K562 (cell line): ENCODE measurements at regions not wholly inside any gene's neighbourhood (a gene's known extent, or its start where the extent isn't known, plus 50 kb on each side); places are given as distances from the start of the nearest gene placed in this dataset.
A peak's percentile ranks its signal among the peaks of the same experiment; 100 is the strongest.

Experiments
- CREB1 ChIP-seq, 2 experiments: sonication (generic) in 1 of 2; formaldehyde crosslinking in 1 of 2; IDR thresholded peaks; 2 replicates each; pipeline versions ENCODE4 v1.6.1 to v1.8.0; 2012 to 2022; ENCODE audit warnings: inconsistent platforms in 1 of 2, mild to moderate bottlenecking in 1 of 2, missing genetic modification reagents in 1 of 2, moderate library complexity in 1 of 2
- IRF9 ChIP-seq: fragments of 450-650 bp; IDR thresholded peaks from 2 replicates; pipeline ENCODE4 v1.6.1; 2016; ENCODE audit warnings: missing biosample characterization, missing genetic modification characterization
- KAT2B ChIP-seq: IDR thresholded peaks from one replicate; pipeline ENCODE4 v1.6.1; 2012; ENCODE audit warnings: low read depth, mild to moderate bottlenecking, control low read depth, inconsistent platforms, low read length, moderate library complexity
- KDM4B ChIP-seq, 2 experiments: fragments of 450-650 bp in 1 of 2; sonication (generic) in 1 of 2; IDR thresholded peaks; 2 replicates each; pipeline ENCODE4 v1.6.1; 2016 to 2017; ENCODE audit warnings: borderline replicate concordance in 2 of 2, antibody characterized with exemption in 1 of 2, low read depth in 1 of 2, mild to moderate bottlenecking in 1 of 2
- MEIS2 ChIP-seq: fragments of 450-650 bp; IDR thresholded peaks from 2 replicates; pipeline ENCODE4 v1.6.1; 2014; ENCODE audit warnings: mild to moderate bottlenecking; ENCODE audit not compliant: partially characterized antibody
- NKRF ChIP-seq: fragments of 450-650 bp; IDR thresholded peaks from 2 replicates; pipeline ENCODE4 v1.6.1; 2016; ENCODE audit warnings: borderline replicate concordance
- RAD21 ChIP-seq, 2 experiments: fragments of 250-450 bp in 1 of 2; fragments of 450-650 bp in 1 of 2; sonication (Bioruptor Pico) in 1 of 2; formaldehyde crosslinking in 1 of 2; IDR thresholded peaks in 1 of 2; conservative IDR thresholded peaks in 1 of 2; 2 replicates each; pipeline versions ENCODE4 v1.4.0 to v1.8.0; 2020 to 2022; ENCODE audit warnings: mild to moderate bottlenecking in 2 of 2, moderate library complexity in 1 of 2
- SETDB1 ChIP-seq: IDR thresholded peaks from one replicate; pipeline ENCODE4 v1.6.1; 2012; ENCODE audit warnings: low read length, control low read depth, inconsistent platforms
- SIRT6 ChIP-seq: IDR thresholded peaks from one replicate; pipeline ENCODE4 v1.6.1; 2012; ENCODE audit warnings: low read depth, mild to moderate bottlenecking, control low read depth, inconsistent platforms, low read length, moderate library complexity
- STAG1 ChIP-seq: sonication (generic); formaldehyde crosslinking; IDR thresholded peaks from 2 replicates; pipeline ENCODE4 v1.5.0; 2020; ENCODE audit warnings: missing genetic modification reagents, borderline replicate concordance
- ZBTB5 ChIP-seq: fragments of 450-650 bp; IDR thresholded peaks from 2 replicates; pipeline ENCODE4 v1.6.1; 2017; ENCODE audit warnings: antibody characterized with exemption
- ZFP1 ChIP-seq: fragments of 450-650 bp; formaldehyde crosslinking; IDR thresholded peaks from 2 replicates; pipeline ENCODE4 v1.4.0; 2020; ENCODE audit warnings: mild to moderate bottlenecking, mixed read lengths
- ZFP30 ChIP-seq: fragments of 250-450 bp; sonication (Bioruptor Pico); IDR thresholded peaks from 2 replicates; pipeline ENCODE4 v1.8.0; 2022; ENCODE audit warnings: moderate library complexity, mild to moderate bottlenecking, inconsistent platforms, borderline replicate concordance
- ZNF212 ChIP-seq: fragments of 450-650 bp; formaldehyde crosslinking; IDR thresholded peaks from 2 replicates; pipeline ENCODE4 v1.4.0; 2020; ENCODE audit warnings: mild to moderate bottlenecking
- ZNF584 ChIP-seq: fragments of 200-800 bp; sonication (Bioruptor generic); IDR thresholded peaks from 2 replicates; pipeline ENCODE4 v1.6.1; 2016; ENCODE audit warnings: low read depth, mild to moderate bottlenecking, missing genetic modification characterization, missing compliant biosample characterization
- TF ChIP-seq, protein P1 (sequence below): fragments of 250-450 bp; sonication (Bioruptor Pico); IDR thresholded peaks from 2 replicates; pipeline ENCODE4 v1.6.1; 2021; ENCODE audit warnings: mild to moderate bottlenecking
- TF ChIP-seq, protein P2 (sequence below): sonication (generic); formaldehyde crosslinking; IDR thresholded peaks from 2 replicates; pipeline ENCODE4 v1.8.0; 2022; ENCODE audit warnings: mild to moderate bottlenecking, missing genetic modification reagents

- TF ChIP-seq ZBTB5 (peak; percentile 60; the same call in 1 of the 2 replicates), STAG1 (no peak), ZNF584 (CRISPR knock-in tag) (peak; percentile 75; the same call in 1 of the 2 replicates), ZFP30 (no peak), ZNF212 (CRISPR knock-in tag) (no peak), SETDB1 (no peak), ZFP1 (CRISPR knock-in tag) (no peak), SIRT6 (no peak), IRF9 (tag) (no peak), KDM4B (IDR thresholded peaks at IDR 0.05; ENCODE audit: borderline replicate concordance in 2 of 2, low read depth in 1 of 2) (no peak), KAT2B (no peak), CREB1 (IDR thresholded peaks at IDR 0.05) (peak; percentile 52), CREB1 (CRISPR knock-in tag; IDR thresholded peaks at IDR 0.05) (no peak; the same call in 1 of the 2 replicates), RAD21 (CRISPR knock-in tag; conservative IDR thresholded peaks at IDR 0.05 in 1 of 2, IDR thresholded peaks at IDR 0.05 in 1 of 2) (0 out of 4 replicates have a peak, but pooled peaks have one; percentile 8 to 17), MEIS2 (peak; percentile 55), NKRF (no peak; the same call in 1 of the 2 replicates)
- TF ChIP-seq, protein P1, sequence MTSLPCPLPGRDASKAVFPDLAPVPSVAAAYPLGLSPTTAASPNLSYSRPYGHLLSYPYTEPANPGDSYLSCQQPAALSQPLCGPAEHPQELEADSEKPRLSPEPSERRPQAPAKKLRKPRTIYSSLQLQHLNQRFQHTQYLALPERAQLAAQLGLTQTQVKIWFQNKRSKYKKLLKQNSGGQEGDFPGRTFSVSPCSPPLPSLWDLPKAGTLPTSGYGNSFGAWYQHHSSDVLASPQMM (CRISPR knock-in tag): no peak
- TF ChIP-seq, protein P2, sequence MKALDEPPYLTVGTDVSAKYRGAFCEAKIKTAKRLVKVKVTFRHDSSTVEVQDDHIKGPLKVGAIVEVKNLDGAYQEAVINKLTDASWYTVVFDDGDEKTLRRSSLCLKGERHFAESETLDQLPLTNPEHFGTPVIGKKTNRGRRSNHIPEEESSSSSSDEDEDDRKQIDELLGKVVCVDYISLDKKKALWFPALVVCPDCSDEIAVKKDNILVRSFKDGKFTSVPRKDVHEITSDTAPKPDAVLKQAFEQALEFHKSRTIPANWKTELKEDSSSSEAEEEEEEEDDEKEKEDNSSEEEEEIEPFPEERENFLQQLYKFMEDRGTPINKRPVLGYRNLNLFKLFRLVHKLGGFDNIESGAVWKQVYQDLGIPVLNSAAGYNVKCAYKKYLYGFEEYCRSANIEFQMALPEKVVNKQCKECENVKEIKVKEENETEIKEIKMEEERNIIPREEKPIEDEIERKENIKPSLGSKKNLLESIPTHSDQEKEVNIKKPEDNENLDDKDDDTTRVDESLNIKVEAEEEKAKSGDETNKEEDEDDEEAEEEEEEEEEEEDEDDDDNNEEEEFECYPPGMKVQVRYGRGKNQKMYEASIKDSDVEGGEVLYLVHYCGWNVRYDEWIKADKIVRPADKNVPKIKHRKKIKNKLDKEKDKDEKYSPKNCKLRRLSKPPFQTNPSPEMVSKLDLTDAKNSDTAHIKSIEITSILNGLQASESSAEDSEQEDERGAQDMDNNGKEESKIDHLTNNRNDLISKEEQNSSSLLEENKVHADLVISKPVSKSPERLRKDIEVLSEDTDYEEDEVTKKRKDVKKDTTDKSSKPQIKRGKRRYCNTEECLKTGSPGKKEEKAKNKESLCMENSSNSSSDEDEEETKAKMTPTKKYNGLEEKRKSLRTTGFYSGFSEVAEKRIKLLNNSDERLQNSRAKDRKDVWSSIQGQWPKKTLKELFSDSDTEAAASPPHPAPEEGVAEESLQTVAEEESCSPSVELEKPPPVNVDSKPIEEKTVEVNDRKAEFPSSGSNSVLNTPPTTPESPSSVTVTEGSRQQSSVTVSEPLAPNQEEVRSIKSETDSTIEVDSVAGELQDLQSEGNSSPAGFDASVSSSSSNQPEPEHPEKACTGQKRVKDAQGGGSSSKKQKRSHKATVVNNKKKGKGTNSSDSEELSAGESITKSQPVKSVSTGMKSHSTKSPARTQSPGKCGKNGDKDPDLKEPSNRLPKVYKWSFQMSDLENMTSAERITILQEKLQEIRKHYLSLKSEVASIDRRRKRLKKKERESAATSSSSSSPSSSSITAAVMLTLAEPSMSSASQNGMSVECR (CRISPR knock-in tag): no peak
Observed at GRCh38 chr6:27091661-27092315, 155.7 kb upstream of the PRSS16 start (continued).
